ENCODE measurements at regions not wholly inside any gene's neighbourhood (a gene's known extent, or its start where the extent isn't known, plus 50 kb on each side); places are given as distances from the start of the nearest gene placed in this dataset.

- TF ChIP-seq CTCF (IDR thresholded peaks at IDR 0.05) (no peak), POLR2A (IDR thresholded peaks at IDR 0.05) (no peak)
These were observed 330.5 kb upstream of the PRKX start for GRCh38 chrX:4043951-4044350.

All from uterus (tissue), 2 donors.